Heart right ventricle (tissue), 16 donors: ENCODE measurements at regions not wholly inside any gene's neighbourhood (a gene's known extent, or its start where the extent isn't known, plus 50 kb on each side); places are given as distances from the start of the nearest gene placed in this dataset.

Experiments used
- ATAC-seq, 8 donors: fragments of 200-7000 bp; cut with Tn5 transposase; one replicate each; pipeline ENCODE4 v1.9.1; 2020; ENCODE audit warnings: mild to moderate bottlenecking in 8 of 8, moderate library complexity in 8 of 8, moderate number of reproducible peaks in 1 of 8
- DNase-seq, 2 donors: peaks; one replicate each; pipeline ENCODE4 v3.0.0-alpha.2; 2020
- H3K27ac ChIP-seq, 10 donors: fragments of 200-600 bp; sonication (generic) in 2 of 10; one replicate each; pipeline versions ENCODE4 v1.5.0 to v1.8.0; 2020 to 2022; ENCODE audit warnings: mild to moderate bottlenecking in 3 of 10
- H3K27me3 ChIP-seq, 7 donors: fragments of 200-600 bp; one replicate each; pipeline ENCODE4 v1.8.0; 2021 to 2022; ENCODE audit warnings: mild to moderate bottlenecking in 2 of 7
- H3K36me3 ChIP-seq, 9 donors: fragments of 200-600 bp; sonication (generic) in 1 of 9; one replicate each; pipeline versions ENCODE4 v1.5.0 to v1.8.0; 2020 to 2022; ENCODE audit warnings: mild to moderate bottlenecking in 2 of 9
- H3K4me1 ChIP-seq, 9 donors: fragments of 200-600 bp; sonication (generic) in 1 of 9; one replicate each; pipeline versions ENCODE4 v1.5.0 to v1.8.0; 2020 to 2022; ENCODE audit warnings: mild to moderate bottlenecking in 4 of 9
- H3K4me3 ChIP-seq, 10 donors: fragments of 200-600 bp; sonication (generic) in 2 of 10; one replicate each; pipeline versions ENCODE4 v1.5.0 to v1.8.0; 2020 to 2022; ENCODE audit warnings: mild to moderate bottlenecking in 7 of 10, moderate library complexity in 2 of 10
- H3K9me3 ChIP-seq, 11 donors: fragments of 200-600 bp in 10 of 11; sonication (generic) in 2 of 11; one replicate each; pipeline versions ENCODE4 v1.5.0 to v1.8.0; 2013 to 2022; ENCODE audit warnings: mild to moderate bottlenecking in 2 of 11, control low read depth in 1 of 11, moderate library complexity in 1 of 11
- WGBS, 2 donors: extraction: QIAGEN DNeasy Blood & Tissue Kit; methylation state at CpG; one replicate each; pipeline ENCODE4 v1.1.7; 2013; ENCODE audit warnings: inconsistent platforms in 1 of 2; 5-methylcytosine and 5-hydroxymethylcytosine counted together
- intact Hi-C, 10 donors: fragments of 100-400 bp; cut with DNase I; formaldehyde crosslinking; loops; one replicate each; pipeline versions ENCODE4 v1.11.1 to v1.14.2; 2022
- TF ChIP-seq, protein P1 (sequence below), 9 donors: fragments of 200-600 bp; sonication (generic) in 2 of 9; IDR thresholded peaks; one replicate each; pipeline versions ENCODE4 v1.5.0 to v1.8.0; 2021 to 2022; ENCODE audit warnings: antibody characterized with exemption in 9 of 9, mild to moderate bottlenecking in 5 of 9, moderate library complexity in 1 of 9
- donor health status: Arrhythmogenic right ventricular cardiomyopathy.
- donor health status: ischemic (EF 13 %, LVEDD 7.1; RV severe dilation, severe dysfunction).
- donor health status: healthy with polysubstance abuse.
- donor health status: DM: no; HTN: yes; CAD: no.
- donor health status: DM: no; HTN: no; CAD: no.
- donor health status: ischemic (EF 25% LVEDD 6.9; RV normal size, moderate dysfunction).
- donor health status: ischemic (EF 25% LVEDD 5.7; RV mildly dilated, moderate dysfunction).
- donor health status: healthy.
- donor health status: DM: yes; HTN: yes; CAD: no.
- donor health status: Ischemic cardiomyopathy.
- donor health status: ischemic (EF 35%, LVEDD 5.7; RV mildly dilated, moderate dysfunction).
- donor health status: nonischemic (EF 11% LVEDD 7.7; RV severe dilation, severe dysfunction).
- donor health status: DM: yes; HTN: yes; CAD: no.
- donor health status: PGD.
- donor health status: ischemic (EF 29% LVEDD 5.4; RV normal size, mild dysfunction).
- donor health status: nonischemic (EF 23%, LVEDD 6.1; RV moderate dilation, normal function).

- no peaks in the 10 kb centered on the region for H3K4me1 ChIP-seq
- H3K4me3 ChIP-seq = no peak overlapping the region
- no peaks in the 10 kb centered on the region for H3K36me3 ChIP-seq
- TF ChIP-seq, protein P1, sequence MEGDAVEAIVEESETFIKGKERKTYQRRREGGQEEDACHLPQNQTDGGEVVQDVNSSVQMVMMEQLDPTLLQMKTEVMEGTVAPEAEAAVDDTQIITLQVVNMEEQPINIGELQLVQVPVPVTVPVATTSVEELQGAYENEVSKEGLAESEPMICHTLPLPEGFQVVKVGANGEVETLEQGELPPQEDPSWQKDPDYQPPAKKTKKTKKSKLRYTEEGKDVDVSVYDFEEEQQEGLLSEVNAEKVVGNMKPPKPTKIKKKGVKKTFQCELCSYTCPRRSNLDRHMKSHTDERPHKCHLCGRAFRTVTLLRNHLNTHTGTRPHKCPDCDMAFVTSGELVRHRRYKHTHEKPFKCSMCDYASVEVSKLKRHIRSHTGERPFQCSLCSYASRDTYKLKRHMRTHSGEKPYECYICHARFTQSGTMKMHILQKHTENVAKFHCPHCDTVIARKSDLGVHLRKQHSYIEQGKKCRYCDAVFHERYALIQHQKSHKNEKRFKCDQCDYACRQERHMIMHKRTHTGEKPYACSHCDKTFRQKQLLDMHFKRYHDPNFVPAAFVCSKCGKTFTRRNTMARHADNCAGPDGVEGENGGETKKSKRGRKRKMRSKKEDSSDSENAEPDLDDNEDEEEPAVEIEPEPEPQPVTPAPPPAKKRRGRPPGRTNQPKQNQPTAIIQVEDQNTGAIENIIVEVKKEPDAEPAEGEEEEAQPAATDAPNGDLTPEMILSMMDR (IDR thresholded peaks at IDR 0.05) = no peak
- H3K27me3 ChIP-seq = no peaks in the 10 kb centered on the region
- DNase-seq (no peak), ATAC-seq (no peak)
- intact Hi-C loops = no loop called here
- no peak overlapping the region for H3K27ac ChIP-seq
- H3K9me3 ChIP-seq = peaks cover 0 to 18% (median 0%) of the 10 kb centered on the region in 11 donors
- WGBS, 2 donors = 68 to 91% methylated on average over 1 of the region's 1 CpG
Observed at GRCh38 chr7:124366118-124366517, 333.3 kb upstream of the TMEM229A start.

- 10 to 27% methylated on average over 1 of the region's 1 CpG for WGBS, 2 donors
- H3K27me3 ChIP-seq = no peaks in the 10 kb centered on the region
- ATAC-seq (no peak), DNase-seq (no peak)
- TF ChIP-seq, protein P1 (IDR thresholded peaks at IDR 0.05) = no peak
- no peak overlapping the region for H3K27ac ChIP-seq
- intact Hi-C loops = no loop called here
- peaks cover 0 to 20% (median 0%) of the 10 kb centered on the region in 11 donors for H3K9me3 ChIP-seq
- H3K36me3 ChIP-seq = no peaks in the 10 kb centered on the region
- H3K4me3 ChIP-seq = no peak overlapping the region
- no peaks in the 10 kb centered on the region for H3K4me1 ChIP-seq
Observed at GRCh38 chr7:124364283-124364682, 331.4 kb upstream of the TMEM229A start.

- Histone ChIP-seq H3K4me1 (peaks cover 0 to 7% (median 0%) of the 10 kb centered on the region in 9 donors), H3K36me3 (no peaks in the 10 kb centered on the region), H3K4me3 (no peak overlapping the region), H3K27me3 (no peaks in the 10 kb centered on the region), H3K27ac (no peak overlapping the region), H3K9me3 (peaks cover 0 to 5% (median 0%) of the 10 kb centered on the region in 11 donors)
- ATAC-seq (no peak), DNase-seq (no peak)
- intact Hi-C loops = loop anchor here in 1 of 10 donors (10.0 kb wide), 1 partner anchor 59 kb away; no protein-coding TSS in a partner anchor
- TF ChIP-seq, protein P1 (IDR thresholded peaks at IDR 0.05) = no peak
Observed at GRCh38 chr7:124354201-124354600, 321.3 kb upstream of the TMEM229A start.

- H3K9me3 ChIP-seq = peaks cover 0 to 26% (median 0%) of the 10 kb centered on the region in 11 donors
- no peak overlapping the region for H3K4me3 ChIP-seq
- DNase-seq (peak; percentile 11 to 33), ATAC-seq (peak in 5 of 8 donors; percentile 42 to 81 (median 61))
- WGBS, 2 donors = 22 to 30% methylated on average over 8 of the region's 8 CpGs
- no peaks in the 10 kb centered on the region for H3K36me3 ChIP-seq
- no peaks in the 10 kb centered on the region for H3K27me3 ChIP-seq
- no peak overlapping the region for H3K27ac ChIP-seq
- TF ChIP-seq, protein P1 (IDR thresholded peaks at IDR 0.05) = no peak
- H3K4me1 ChIP-seq = peaks cover 0 to 7% (median 0%) of the 10 kb centered on the region in 9 donors
- intact Hi-C loops = loop anchor here in 1 of 10 donors (10.0 kb wide), 1 partner anchor 57 kb away; no protein-coding TSS in a partner anchor
Observed at GRCh38 chr7:124351950-124352349, 319.1 kb upstream of the TMEM229A start.
